ENCODE measurements at regions not wholly inside any gene's neighbourhood (a gene's known extent, or its start where the extent isn't known, plus 50 kb on each side); places are given as distances from the start of the nearest gene placed in this dataset.
A peak's percentile ranks its signal among the peaks of the same experiment; 100 is the strongest.

- DNase-seq, result no peak
Observed at GRCh38 chr4:125828346-125828745, 513.6 kb downstream of the FAT4 start.

DNA sequence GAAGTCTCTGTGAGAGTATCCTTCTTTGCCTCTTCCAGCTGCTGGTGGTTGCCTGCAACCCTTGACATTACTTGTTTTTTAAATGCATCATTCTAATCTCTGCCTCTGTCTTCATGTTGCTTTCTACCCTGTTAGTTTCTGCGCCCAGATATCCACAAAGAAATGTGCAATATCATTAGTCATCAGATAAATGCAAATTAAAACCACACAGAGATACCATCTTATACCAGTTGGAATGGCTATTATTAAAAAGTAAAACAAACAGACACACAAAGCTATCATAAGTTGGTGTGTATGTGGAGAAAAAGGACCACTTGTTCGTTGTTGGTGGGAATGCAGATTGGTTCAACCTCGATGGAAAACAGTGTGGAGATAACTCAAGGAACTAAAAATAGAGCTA lies 517.4 kb downstream of the FAT4 start:
- no peak for DNase-seq

- no peak for DNase-seq
Observed at GRCh38 chr4:125836597-125837195, 521.9 kb downstream of the FAT4 start.

DNA sequence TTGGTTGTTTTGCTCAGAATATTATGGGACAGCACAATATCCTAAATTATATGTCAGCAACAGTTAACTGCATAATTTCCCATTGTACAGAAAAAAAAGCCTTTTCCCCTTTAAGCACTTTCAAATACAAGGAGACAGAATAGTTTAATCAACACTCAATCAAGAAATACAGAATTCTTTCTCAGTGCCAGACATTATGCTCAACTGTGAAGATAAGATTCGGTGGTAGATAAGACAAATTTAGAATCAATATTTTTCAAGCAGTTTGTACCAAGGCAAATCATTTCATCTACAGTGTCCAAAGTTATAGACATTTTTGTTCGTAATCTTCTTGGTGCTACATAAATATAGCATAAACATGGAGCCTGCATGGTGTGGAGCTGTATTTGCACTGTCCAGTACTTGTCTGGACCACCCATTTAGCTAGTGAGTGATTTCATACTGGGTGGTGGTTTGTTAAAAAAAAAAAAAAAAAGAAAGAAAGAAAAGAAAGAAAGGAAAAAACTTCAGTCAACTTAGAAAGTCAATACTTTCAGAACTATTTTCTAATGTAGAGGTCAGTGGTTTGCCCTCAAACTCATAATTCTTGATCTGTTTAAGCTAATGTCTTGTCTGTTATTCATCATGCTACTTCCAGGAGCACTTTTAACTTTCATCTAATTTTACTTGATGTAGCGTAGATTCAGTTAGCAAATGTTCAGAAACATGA lies 522.9 kb downstream of the FAT4 start:
- DNase-seq, result no peak

DNA sequence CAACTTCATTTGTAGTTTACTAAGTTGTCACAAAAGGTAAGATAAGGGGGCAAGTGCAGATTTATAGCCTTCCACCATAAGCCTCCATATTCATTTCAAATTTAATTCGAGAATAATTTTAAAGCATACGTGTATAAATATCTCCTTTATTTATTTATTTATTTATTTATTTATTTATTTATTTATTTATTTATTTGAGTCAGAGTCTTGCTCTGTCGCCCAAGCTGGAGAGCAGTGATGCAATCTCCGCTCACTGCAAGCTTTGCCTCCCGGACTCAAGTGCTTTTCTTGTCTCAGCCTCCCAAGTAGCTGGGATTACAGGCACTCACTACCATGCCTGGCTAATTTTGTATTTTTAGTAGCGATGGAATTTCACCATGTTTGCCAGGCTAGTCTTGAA lies 523.4 kb downstream of the FAT4 start:
- no peak for DNase-seq

- DNase-seq, result peak; percentile 6
Observed at GRCh38 chr4:125838924-125839323, 524.2 kb downstream of the FAT4 start.

DNA sequence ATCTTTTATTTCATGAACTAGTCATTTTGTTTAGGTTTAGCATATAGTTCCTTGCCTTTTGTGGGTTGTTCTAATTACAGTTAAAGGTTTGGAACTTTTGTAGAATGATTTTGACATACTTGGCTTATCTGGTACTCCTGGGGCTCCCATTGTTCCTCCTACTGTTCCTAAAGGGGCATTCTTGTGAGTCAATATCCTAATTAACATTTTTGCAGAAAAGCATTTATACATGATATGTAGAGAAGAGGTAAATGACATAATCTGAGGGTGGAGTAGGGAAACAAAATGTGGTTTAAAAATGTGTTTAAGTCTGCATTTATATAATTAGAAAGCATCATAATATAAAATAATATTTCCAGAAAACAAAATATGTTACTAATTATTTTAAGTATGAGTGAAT lies 529.2 kb downstream of the FAT4 start:
- DNase-seq, result no peak

GRCh38 chr4:125847518-125847917 lies 532.8 kb downstream of the FAT4 start:
- no peak for DNase-seq

DNA sequence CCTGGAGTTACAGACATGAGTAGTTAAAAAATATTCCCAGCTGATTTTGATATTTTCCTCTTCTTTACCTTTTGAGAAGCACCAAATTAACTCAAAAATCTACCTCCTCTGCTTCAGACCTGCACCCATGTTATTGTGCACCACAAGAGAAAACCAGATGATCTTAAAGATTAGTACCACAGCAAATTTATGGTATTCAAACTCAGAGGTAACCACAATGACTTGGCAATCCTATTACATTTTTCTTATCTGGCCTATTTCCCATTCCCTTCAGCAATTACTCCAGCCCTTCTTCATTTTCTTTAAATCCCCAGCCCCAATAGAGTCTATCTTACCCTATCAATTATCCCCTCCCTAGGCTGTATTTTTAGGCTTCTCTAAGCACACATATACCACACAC lies 535.1 kb downstream of the FAT4 start:
- DNase-seq, result peak; percentile 58

- DNase-seq, result peak; percentile 95
Observed at GRCh38 chr4:125891597-125892258, 577.0 kb downstream of the FAT4 start.

DNA sequence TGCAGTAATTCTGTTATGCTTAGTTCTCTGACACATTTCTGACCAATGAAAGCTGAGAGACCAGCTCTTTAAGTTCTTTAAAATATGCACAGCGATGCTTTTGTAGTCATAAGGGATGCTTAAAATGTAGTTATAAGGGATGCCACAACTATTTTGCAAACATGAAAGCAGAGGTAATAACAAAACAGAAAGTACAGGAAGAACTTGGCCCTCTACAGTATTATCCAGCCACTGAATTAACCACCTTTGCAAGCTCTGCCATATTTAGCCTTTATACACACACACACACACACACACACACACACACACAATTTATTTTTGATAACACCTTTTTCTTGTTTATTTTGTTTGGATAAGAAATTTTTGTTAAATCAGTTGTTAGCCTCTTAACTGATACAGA lies 590.0 kb downstream of the FAT4 start:
- DNase-seq, result no peak

- no peak for DNase-seq
Observed at GRCh38 chr4:125911058-125911457, 596.3 kb downstream of the FAT4 start.

GRCh38 chr4:125911481-125911880 lies 596.7 kb downstream of the FAT4 start:
- DNase-seq, result no peak

DNA sequence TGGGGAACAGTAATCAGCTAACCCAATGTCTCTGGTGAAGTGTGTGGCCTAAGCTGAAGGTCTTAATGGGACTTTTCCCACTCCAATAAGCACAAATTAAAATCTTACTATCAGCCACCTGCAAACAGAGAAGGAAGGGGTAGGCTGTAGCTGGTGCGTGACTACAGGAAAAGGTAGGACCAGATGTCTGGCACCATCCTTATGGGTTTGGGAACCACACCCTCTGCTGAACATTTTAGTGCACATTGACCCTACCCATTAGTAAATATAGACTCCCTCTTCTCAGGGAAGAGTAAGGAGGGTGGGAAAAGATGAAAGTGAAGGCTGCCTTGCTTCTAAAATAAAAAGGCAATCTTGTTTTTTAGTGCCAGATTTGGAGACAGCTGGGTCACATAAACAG lies 602.8 kb downstream of the FAT4 start:
- no peak for DNase-seq

- DNase-seq, result no peak
Observed at GRCh38 chr4:125928652-125929051, 613.9 kb downstream of the FAT4 start.

DNA sequence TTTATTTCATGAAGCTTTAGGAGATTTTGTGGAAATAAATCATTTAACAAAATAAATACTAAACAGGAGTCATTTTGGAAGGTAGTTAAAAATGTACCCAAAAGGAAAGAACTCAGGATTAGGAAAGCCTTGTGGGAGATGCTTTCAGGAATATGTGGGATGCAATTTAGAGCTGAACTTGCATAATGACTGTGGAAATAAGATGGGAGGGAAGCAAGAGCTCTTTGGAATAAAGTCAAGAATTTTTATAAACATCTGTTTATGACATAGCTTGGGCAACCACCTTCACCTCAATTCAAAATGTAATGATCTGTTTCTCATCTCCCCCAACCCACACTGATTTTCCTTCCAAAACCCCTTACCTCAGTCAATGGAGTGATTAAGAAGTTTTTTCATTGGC lies 623.8 kb downstream of the FAT4 start:
- DNase-seq, result no peak

DNA sequence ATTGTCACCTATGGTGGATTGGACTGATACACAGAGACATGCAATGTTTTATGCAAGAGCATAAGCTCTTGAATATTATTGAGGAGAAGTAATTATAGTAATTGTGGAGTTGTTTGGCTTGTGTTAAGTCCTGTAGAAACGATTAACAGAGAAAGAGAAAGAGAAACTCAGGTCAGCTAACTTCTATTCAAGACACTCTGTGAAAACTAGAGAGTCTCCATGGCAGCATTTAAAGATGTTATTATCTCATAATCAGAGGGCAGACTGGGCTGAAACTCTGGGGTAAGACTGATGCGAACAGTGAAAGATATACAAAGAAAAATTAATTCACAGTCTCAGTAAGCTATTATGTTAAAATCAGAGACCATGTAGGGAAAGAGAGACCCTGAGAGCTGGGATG lies 625.7 kb downstream of the FAT4 start:
- no peak for DNase-seq

GRCh38 chr4:125944966-125945365 lies 630.2 kb downstream of the FAT4 start:
- no peak for DNase-seq

- DNase-seq, result no peak
Observed at GRCh38 chr4:125948021-125948420, 633.3 kb downstream of the FAT4 start.

DNA sequence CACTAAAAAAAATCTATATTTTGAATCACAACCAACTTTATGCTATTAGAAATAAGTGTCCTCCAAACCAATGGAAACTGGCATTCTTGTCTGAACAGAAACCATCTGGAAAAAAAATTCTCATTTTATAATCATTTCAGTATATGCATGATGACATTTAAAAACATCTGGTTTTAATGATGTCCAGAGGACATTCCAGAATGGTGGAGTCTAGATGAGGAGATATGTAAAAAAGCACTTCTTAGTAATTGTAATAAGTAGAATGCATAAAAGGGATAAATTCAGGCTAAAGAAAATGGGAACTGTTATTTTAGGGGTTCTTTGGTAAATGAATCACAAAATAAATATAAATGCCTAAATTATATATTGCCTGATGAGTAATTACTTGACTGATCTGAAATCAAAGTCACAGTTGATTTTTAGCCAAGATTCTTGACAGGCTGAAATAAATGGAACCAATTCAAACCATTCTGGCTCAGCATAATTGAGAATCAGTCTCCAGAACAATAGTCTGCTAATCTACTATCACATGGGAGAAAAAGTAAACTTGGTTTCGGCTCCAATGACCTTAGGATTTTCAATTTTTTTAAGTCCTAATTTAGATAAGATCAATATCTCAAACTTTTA lies 636.6 kb downstream of the FAT4 start:
- peak; percentile 58 for DNase-seq

DNA sequence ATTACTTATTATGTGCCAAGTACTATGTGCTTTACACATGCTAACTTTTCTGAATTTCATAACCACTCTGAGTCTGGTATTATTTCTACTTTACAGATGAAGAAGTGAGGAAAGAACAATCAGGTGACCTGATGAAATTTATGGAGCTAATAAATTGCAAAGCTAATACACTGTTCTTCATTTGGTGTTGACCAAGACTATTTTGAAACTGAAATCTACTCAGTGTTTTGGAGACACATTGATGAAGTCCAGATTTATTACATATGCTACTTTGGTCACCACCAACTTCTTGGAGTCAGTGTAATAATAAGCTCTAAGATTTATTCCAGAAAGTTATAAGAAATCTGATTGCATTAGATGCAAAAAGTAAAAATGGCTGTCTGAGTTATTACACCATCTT lies 637.9 kb downstream of the FAT4 start:
- no peak for DNase-seq

DNA sequence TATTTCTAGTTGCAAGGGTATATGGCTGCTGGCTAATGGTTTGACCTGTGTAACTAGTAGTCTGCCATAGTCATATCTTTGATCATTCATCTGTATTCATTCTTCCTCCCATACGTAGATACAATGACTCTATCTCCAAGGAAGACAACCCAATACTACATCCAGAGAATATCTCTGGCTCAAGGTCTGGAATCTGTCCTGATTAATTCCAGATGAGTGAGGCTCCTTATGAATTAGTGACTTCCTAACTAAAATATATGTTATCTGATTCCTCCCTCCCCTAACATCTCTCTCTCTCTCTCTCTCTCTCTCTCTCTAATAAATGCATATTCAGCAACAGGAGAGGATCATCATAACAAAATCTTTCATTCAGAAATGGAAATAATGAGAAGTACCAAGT lies 641.5 kb downstream of the FAT4 start:
- no peak for DNase-seq

DNA sequence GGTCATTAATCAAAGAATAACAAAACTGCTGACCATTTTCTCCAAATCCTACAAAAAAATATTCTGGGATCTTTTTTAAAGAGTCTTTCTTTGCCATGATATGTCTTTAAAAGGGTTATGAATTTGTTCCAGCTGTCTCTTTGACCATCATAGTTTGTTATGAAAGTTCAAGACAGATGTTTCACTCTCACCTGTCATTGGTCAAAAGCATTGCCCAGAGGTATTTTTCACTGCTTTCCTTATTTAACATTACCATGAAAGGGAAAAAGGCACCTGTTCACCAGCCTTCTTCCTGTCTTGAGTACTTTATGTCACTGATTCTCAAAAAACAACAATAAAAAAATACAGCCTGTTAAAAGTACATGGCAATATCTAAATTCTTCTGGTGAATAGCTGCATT lies 643.8 kb downstream of the FAT4 start:
- DNase-seq, result no peak

- DNase-seq, result no peak
Observed at GRCh38 chr4:125961626-125962025, 646.9 kb downstream of the FAT4 start.
